GM18502 (cell line): ENCODE measurements at regions not wholly inside any gene's neighbourhood (a gene's known extent, or its start where the extent isn't known, plus 50 kb on each side); places are given as distances from the start of the nearest gene placed in this dataset.
"Not testable (repeated sequence)": the region's sequence is repeated elsewhere in the genome, so short reads cannot be mapped to it uniquely, and the experiment has no call there.

Source experiments
- ATAC-seq: cut with Tn5 transposase; IDR thresholded peaks from one replicate; pipeline ENCODE4 v1.9.1; 2021; ENCODE audit warnings: mild to moderate bottlenecking; ENCODE audit not compliant: unreplicated experiment, poor library complexity

- ATAC-seq = no peak
Measured at GRCh38 chr5:8521991-8522390, 653.0 kb downstream of the MTRR start.

GRCh38 chr5:8522646-8523045 lies 653.7 kb downstream of the MTRR start:
- no peak for ATAC-seq

- no peak for ATAC-seq
Measured at GRCh38 chr5:8523501-8523900, 654.6 kb downstream of the MTRR start.

DNA sequence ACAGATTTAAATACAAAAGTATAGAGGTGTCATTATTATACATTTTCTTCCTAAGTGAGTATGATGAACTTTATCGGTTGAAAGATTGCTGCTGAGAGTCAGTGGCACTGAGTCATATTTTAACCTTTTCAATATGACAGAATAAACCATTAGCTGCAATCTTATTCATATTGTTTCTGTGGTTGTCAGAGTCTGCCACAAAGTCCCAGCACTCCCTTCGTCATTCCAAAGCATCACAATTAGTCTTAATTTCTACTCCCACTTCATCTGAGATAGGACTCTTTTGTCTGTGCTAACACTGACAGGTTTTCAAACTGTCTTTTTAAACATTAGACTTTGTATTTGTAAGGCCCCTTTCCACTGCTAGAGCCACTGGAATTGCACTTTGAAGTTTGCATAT lies 656.9 kb downstream of the MTRR start:
- ATAC-seq = no peak

DNA sequence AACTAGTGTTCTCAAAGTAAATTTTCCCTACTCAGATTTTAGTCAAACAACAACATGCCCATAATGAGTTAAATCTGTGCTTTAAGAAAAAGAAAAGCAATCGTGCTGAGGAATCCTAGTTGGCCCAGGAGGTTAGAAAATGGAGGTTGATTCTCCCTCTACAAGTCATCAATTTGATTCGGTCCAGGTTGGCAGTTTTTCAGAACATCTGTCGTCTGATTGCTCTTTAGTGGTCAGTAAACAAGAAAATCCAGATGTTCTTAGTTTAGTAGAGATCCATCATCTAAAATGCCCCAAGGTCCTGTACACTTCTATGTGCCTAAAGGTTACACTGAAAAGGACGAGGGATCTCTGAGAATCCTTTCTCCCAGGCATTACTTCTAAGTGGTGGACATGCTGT lies 659.2 kb downstream of the MTRR start:
- ATAC-seq = no peak

DNA sequence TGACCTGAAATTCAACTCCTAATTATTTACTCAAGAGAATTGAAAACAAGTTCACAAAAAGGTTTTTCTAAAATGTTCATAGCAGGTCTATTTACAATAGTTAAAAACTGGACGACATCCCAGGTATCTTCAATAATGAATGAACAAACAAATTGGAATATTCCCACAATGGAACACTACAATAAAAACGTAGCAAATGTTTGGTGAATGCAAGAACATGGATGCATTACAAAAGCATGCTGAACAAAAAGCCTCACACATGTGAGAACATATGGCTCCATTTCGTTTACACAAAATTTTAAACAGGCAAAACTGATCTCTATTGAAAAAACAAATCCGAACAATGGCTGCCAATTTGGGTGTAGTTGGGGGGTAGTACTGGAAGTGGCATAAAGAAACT lies 669.9 kb downstream of the MTRR start:
- ATAC-seq = no peak

DNA sequence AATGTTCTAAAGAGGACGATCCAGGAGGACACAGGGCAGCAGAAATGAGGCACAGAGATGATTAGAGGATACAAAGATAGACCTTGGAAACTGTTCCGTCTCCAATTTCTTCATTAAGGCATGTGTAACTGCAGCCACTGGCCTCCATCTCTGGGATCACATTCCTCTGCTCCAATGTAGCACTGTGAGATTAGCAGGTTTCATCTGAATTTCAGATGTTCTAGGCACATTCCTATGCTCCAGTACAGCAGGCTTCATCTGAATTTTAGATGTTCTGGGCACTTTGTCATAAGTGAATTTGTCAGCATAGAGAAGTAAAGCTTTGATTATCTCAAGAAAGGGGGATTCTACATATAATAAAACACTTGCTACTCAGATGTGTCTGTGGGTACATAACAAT lies 671.4 kb downstream of the MTRR start:
- no peak for ATAC-seq

DNA sequence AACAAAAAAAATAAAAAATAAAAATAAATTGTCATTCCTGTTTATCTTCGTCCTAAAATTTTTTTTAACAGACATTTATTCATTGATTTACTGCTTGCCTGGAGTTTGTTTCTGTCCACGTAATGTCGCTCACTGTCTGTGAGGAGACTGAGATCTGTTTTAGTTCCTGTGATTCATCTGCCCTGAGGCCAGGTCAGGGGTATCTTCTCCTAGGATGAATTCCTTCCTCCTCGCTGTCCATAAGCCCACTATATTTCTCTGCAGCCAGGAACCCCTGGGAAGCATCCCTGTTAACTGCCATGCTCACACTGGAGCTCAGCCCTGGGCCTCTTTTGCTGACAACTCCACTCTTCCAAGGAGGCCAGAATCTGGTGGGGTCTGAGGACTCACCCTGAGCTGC lies 682.0 kb downstream of the MTRR start:
- ATAC-seq = no peak

DNA sequence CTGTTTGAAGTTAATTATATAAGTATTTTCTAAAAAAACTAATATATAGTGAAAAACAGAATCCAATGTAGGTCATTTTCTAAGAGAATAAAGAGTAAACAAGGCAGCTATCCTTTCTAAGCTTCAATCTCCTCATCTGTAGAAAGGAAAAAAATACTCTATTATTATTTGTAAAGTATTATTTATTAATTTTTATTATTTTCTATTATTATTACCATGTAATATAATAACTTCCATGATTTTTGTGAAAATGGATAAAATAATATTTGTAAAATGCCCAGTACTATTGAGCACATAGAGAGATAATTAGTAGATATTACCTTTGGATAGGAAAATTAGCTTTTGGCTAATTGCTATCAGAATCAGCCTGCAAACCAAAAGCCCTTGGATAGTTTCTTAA lies 684.4 kb downstream of the MTRR start:
- ATAC-seq = no peak

GRCh38 chr5:8557728-8558127 lies 688.8 kb downstream of the MTRR start:
- no peak for ATAC-seq

GRCh38 chr5:8560776-8561175 lies 691.8 kb downstream of the MTRR start:
- no peak for ATAC-seq

DNA sequence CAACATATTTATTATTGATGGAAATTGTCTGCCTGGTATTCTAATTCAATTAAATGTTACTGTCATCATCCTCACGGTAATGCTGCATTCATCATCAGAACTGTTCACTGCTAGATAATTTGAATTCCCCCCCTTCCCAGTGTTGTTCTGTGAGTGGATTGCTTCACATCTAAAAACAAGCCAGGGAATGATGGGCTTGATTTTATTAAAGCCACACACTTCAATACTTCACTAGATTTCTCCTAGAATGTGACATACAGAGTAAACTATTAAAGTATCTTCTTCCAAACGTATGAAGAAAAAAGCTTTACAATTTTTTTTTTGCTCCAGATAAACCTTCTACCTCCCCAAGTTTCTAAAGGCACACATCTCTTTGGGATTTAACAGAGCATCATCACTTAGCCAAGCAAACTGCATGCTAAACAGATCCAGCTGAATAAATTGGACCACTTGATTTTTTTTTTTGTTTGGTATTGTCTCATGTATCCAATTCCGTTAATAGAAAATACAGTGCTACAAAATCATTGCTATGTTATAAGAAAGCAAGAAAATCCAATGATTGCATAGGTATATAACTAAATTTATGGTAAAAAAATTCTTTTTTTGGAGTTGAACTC lies 692.4 kb downstream of the MTRR start:
- ATAC-seq = no peak

- no peak for ATAC-seq
Measured at GRCh38 chr5:8561854-8562253, 692.9 kb downstream of the MTRR start.

GRCh38 chr5:8563540-8563939 lies 694.6 kb downstream of the MTRR start:
- not testable (repeated sequence) for ATAC-seq

DNA sequence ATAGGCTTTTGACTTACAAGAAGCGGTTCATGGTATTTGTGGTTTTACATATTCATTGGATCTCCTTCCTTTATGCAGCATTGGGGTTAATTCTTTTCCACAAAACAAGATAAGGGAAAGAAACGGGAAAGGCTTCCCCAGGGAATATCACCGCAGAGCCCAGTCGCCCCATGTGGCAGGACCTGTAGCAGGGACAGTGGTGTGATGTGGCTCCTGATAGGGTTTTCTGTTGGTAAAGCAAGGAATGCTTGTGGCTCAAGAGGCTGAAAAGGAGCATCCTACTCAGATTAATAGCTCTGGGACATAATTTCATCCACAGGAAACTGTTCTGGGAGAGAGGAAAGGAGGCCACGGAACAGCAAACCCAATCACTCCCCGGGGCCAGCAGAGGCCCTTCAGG lies 699.9 kb downstream of the MTRR start:
- no peak for ATAC-seq

DNA sequence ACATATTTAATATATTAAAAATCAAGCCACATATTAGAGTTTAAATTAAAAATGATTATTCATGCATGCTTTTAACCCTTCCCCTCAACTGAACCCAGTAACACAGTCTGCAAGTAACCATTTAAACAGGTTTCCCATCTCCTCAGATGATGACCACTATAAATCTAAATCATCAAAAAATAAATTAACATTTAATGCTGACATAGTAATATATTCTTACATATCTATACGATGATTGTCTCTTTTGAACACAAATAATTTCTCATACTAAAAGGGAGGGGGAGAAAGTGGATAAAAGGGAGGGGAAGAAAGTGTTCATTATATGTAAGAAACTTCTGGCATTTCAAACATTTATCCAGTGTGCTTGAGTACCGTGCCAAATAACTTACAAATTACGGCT lies 701.6 kb downstream of the MTRR start:
- ATAC-seq = no peak

- ATAC-seq = no peak
Measured at GRCh38 chr5:8576178-8576577, 707.2 kb downstream of the MTRR start.

- ATAC-seq = no peak
Measured at GRCh38 chr5:8577792-8578191, 708.8 kb downstream of the MTRR start.

GRCh38 chr5:8580298-8580697 lies 711.4 kb downstream of the MTRR start:
- ATAC-seq = no peak

DNA sequence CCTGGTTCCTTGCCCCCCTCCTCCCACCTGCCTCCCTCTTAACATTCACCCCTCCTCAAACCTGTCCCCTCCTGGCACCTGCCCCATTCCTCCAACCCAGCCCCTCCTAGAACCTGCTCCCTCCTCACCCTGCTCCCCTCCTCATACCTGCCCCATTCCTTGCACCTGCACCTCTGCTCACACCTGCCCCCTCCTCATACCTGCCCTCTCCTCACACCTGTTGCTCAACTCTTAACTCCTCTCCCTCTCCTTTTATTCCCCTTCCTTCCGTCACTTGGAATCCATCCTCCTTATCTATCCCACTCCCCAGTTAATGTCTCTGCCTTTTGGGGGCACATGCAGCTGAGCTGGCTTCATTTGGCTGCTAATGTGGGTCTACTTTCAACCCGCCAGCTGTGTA lies 712.1 kb downstream of the MTRR start:
- no peak for ATAC-seq

DNA sequence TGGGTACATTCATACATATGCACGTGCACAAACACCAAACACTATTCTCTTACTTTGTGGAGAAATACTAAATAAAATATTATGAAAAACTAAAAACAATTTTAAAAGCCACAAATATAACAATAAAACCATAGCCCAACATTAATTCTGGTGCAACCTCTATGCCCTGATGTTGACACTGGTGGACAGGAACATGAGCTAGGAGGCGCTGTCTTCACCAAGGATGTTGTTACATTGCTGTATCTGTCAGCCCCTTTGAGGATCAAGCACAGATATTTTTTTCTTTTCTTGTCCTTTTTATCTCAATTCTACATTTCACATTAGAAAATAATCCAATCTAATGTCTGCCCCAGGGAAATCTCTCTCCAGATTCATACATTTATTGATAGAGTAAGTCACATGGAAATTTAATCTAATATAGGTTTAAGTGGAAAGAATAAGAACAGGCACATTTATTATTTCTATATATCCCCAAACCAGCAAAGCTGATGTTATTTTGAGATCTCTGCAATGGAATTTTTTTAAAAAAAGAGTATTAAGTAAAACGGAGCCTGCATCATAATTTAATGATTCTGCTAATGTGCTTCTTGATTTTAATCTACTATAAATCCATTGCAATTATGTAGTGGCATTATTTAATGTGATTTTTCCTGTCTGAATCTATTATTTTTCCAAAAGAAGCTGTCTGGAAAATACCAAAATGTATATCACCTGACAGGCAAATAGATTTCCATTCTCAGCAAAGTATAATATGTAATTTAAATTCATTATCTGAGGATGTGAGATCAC lies 716.5 kb downstream of the MTRR start:
- no peak for ATAC-seq

GRCh38 chr5:8590959-8591358 lies 722.0 kb downstream of the MTRR start:
- no peak for ATAC-seq
